ENCODE measurements at regions not wholly inside any gene's neighbourhood (a gene's known extent, or its start where the extent isn't known, plus 50 kb on each side); places are given as distances from the start of the nearest gene placed in this dataset.

DNA sequence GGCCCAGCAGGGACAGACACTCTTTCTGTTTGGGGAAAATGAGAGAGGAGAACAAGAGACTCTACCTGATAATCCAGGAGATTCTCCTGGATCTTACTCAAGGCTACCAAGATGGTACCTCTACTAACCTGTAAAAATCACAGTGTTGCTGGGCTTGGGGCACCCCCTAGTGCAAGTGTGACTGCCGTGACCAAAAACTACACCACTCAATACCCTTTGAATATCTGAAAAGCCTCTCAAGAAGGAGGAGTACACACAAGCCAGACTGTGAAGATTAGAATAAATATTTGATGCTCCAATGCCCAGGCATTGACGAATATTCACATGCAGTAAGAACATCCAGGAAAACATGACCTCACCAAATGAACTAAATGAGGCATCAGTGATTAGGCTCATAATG lies 965.4 kb downstream of the LRFN5 start:
- TF ChIP-seq CTCF (IDR thresholded peaks at IDR 0.05) (no peak), POLR2A (IDR thresholded peaks at IDR 0.05) (no peak)
